ENCODE measurements at regions not wholly inside any gene's neighbourhood (a gene's known extent, or its start where the extent isn't known, plus 50 kb on each side); places are given as distances from the start of the nearest gene placed in this dataset.

- no peak for DNase-seq
These were observed 191.7 kb downstream of the RASSF9 start for GRCh38 chr12:85644508-85644907.

- no peak for DNase-seq
These were observed 182.3 kb downstream of the RASSF9 start for GRCh38 chr12:85653731-85654455.

GRCh38 chr12:85654456-85654840 lies 181.8 kb downstream of the RASSF9 start:
- no peak for DNase-seq

- no peak for DNase-seq
These were observed 179.6 kb downstream of the RASSF9 start for GRCh38 chr12:85656561-85656960.

GRCh38 chr12:85657251-85657650 lies 179.0 kb downstream of the RASSF9 start:
- DNase-seq = no peak

GRCh38 chr12:85657836-85658630 lies 178.2 kb downstream of the RASSF9 start:
- no peak for DNase-seq

- no peak for DNase-seq
These were observed 176.3 kb downstream of the RASSF9 start for GRCh38 chr12:85659754-85660530.

- no peak for DNase-seq
These were observed 174.6 kb downstream of the RASSF9 start for GRCh38 chr12:85661461-85662206.

GRCh38 chr12:85662207-85662602 lies 174.0 kb downstream of the RASSF9 start:
- DNase-seq = no peak

- no peak for DNase-seq
These were observed 172.6 kb downstream of the RASSF9 start for GRCh38 chr12:85663631-85664030.

GRCh38 chr12:85664429-85664828 lies 171.8 kb downstream of the RASSF9 start:
- no peak for DNase-seq

GRCh38 chr12:85669911-85670310 lies 166.3 kb downstream of the RASSF9 start:
- DNase-seq = no peak

- no peak for DNase-seq
These were observed 163.8 kb downstream of the RASSF9 start for GRCh38 chr12:85672436-85672835.

- DNase-seq = no peak
These were observed 162.2 kb downstream of the RASSF9 start for GRCh38 chr12:85673921-85674420.

- DNase-seq = no peak
These were observed 159.1 kb downstream of the RASSF9 start for GRCh38 chr12:85676816-85677749.

- no peak for DNase-seq
These were observed 156.9 kb downstream of the RASSF9 start for GRCh38 chr12:85679296-85679695.

- no peak for DNase-seq
These were observed 155.3 kb downstream of the RASSF9 start for GRCh38 chr12:85680881-85681280.

- no peak for DNase-seq
These were observed 154.9 kb downstream of the RASSF9 start for GRCh38 chr12:85681333-85681732.

GRCh38 chr12:85683051-85683450 lies 153.2 kb downstream of the RASSF9 start:
- DNase-seq = no peak

GRCh38 chr12:85688837-85689236 lies 147.4 kb downstream of the RASSF9 start:
- DNase-seq = no peak

GRCh38 chr12:85690146-85690545 lies 146.1 kb downstream of the RASSF9 start:
- DNase-seq = no peak
